ENCODE measurements at regions not wholly inside any gene's neighbourhood (a gene's known extent, or its start where the extent isn't known, plus 50 kb on each side); places are given as distances from the start of the nearest gene placed in this dataset.

GRCh38 chrX:16222151-16222550 is 54.9 kb downstream of the MAGEB17 start:
- DNase-seq (ENCODE audit: low read depth) = no peak

- DNase-seq (ENCODE audit: low read depth) = no peak
Observed at GRCh38 chrX:16223385-16223784, 56.1 kb downstream of the MAGEB17 start.

GRCh38 chrX:16239211-16239610 is 71.9 kb downstream of the MAGEB17 start:
- no peak for DNase-seq (ENCODE audit: low read depth)

- DNase-seq (ENCODE audit: low read depth) = no peak
Observed at GRCh38 chrX:16240231-16240905, 73.1 kb downstream of the MAGEB17 start.

GRCh38 chrX:16240968-16241367 is 73.7 kb downstream of the MAGEB17 start:
- DNase-seq (ENCODE audit: low read depth) = no peak

GRCh38 chrX:16250296-16250695 is 83.0 kb downstream of the MAGEB17 start:
- no peak for DNase-seq (ENCODE audit: low read depth)

- DNase-seq (ENCODE audit: low read depth) = no peak
Observed at GRCh38 chrX:16251782-16252181, 84.5 kb downstream of the MAGEB17 start.

- no peak for DNase-seq (ENCODE audit: low read depth)
Observed at GRCh38 chrX:16258882-16259281, 91.6 kb downstream of the MAGEB17 start.

- no peak for DNase-seq (ENCODE audit: low read depth)
Observed at GRCh38 chrX:16267431-16267830, 100.2 kb downstream of the MAGEB17 start.

GRCh38 chrX:16268206-16268605 is 100.9 kb downstream of the MAGEB17 start:
- DNase-seq (ENCODE audit: low read depth) = no peak

GRCh38 chrX:16278927-16279326 is 111.6 kb downstream of the MAGEB17 start:
- no peak for DNase-seq (ENCODE audit: low read depth)

GRCh38 chrX:16282209-16282608 is 114.9 kb downstream of the MAGEB17 start:
- no peak for DNase-seq (ENCODE audit: low read depth)

GRCh38 chrX:16284842-16285241 is 117.6 kb downstream of the MAGEB17 start:
- no peak for DNase-seq (ENCODE audit: low read depth)

- DNase-seq (ENCODE audit: low read depth) = no peak
Observed at GRCh38 chrX:16290997-16291396, 123.7 kb downstream of the MAGEB17 start.

GRCh38 chrX:16300831-16301230 is 133.6 kb downstream of the MAGEB17 start:
- DNase-seq (ENCODE audit: low read depth) = no peak

GRCh38 chrX:16304751-16305150 is 137.5 kb downstream of the MAGEB17 start:
- DNase-seq (ENCODE audit: low read depth) = no peak

- DNase-seq (ENCODE audit: low read depth) = no peak
Observed at GRCh38 chrX:16305187-16305586, 137.9 kb downstream of the MAGEB17 start.

GRCh38 chrX:16307950-16308349 is 140.7 kb downstream of the MAGEB17 start:
- DNase-seq (ENCODE audit: low read depth) = no peak

- DNase-seq (ENCODE audit: low read depth) = no peak
Observed at GRCh38 chrX:16308773-16309172, 141.5 kb downstream of the MAGEB17 start.

- DNase-seq (ENCODE audit: low read depth) = no peak
Observed at GRCh38 chrX:16310326-16310725, 143.0 kb downstream of the MAGEB17 start.

GRCh38 chrX:16311671-16312070 is 144.4 kb downstream of the MAGEB17 start:
- no peak for DNase-seq (ENCODE audit: low read depth)

GRCh38 chrX:16312761-16313623 is 145.7 kb downstream of the MAGEB17 start:
- no peak for DNase-seq (ENCODE audit: low read depth)

- no peak for DNase-seq (ENCODE audit: low read depth)
Observed at GRCh38 chrX:16316331-16316730, 149.1 kb downstream of the MAGEB17 start.

- no peak for DNase-seq (ENCODE audit: low read depth)
Observed at GRCh38 chrX:16319929-16320328, 152.6 kb downstream of the MAGEB17 start.
